ENCODE measurements at regions not wholly inside any gene's neighbourhood (a gene's known extent, or its start where the extent isn't known, plus 50 kb on each side); places are given as distances from the start of the nearest gene placed in this dataset.

DNA sequence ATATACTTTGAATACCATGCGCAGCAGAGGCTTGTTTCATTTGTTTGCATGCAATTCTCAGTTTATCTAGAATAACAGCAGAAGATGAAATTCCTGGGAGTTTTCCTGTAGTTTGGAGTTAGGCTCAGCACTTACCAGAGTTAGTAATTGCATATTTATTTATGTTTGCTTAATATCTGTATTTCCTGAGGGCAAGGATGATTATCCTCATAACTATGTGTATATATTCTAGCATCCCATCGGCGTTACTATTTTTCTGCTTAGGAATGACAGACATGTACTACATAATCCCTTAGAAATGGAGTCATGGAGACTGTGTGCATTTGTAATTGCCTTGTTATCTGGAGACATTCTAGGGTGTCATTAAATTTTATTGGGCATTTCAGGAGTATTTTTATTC, 1184.8 kb downstream of the DTWD2 start:
- DNase-seq (peak in 1 of 2 donors; percentile 22), FAIRE-seq (no peak)
- no peaks in the 10 kb centered on the region for H3K27me3 ChIP-seq (ENCODE audit: control insufficient read depth in 3 of 3, insufficient read depth in 3 of 3, low read length in 3 of 3)
- H3K27ac ChIP-seq (ENCODE audit: low read depth in 1 of 3, low read length in 2 of 3), result no peak overlapping the region
- no peak overlapping the region for H3K4me3 ChIP-seq (ENCODE audit: low read depth in 1 of 3, low read length in 3 of 3)
- no peaks in the 10 kb centered on the region for H3K9me3 ChIP-seq (ENCODE audit: control insufficient read depth in 2 of 2, insufficient read depth in 1 of 2, low read depth in 1 of 2, low read length in 1 of 2)
- no peaks in the 10 kb centered on the region for H3K4me1 ChIP-seq (ENCODE audit: control insufficient read depth in 3 of 3, insufficient read depth in 2 of 3, low read depth in 1 of 3, low read length in 2 of 3)
- H3K36me3 ChIP-seq (ENCODE audit: control insufficient read depth in 3 of 3, insufficient read depth in 2 of 3, low read depth in 1 of 3, low read length in 3 of 3), result no peaks in the 10 kb centered on the region
- 57 to 68% (median 60%) methylated on average over 3 of the region's 3 CpGs for WGBS, 3 donors

- H3K27me3 ChIP-seq (ENCODE audit: control insufficient read depth in 3 of 3, insufficient read depth in 3 of 3, low read length in 3 of 3), result no peaks in the 10 kb centered on the region
- FAIRE-seq (no peak), DNase-seq (no peak)
- H3K4me1 ChIP-seq (ENCODE audit: control insufficient read depth in 3 of 3, insufficient read depth in 2 of 3, low read depth in 1 of 3, low read length in 2 of 3), result no peaks in the 10 kb centered on the region
- no peak overlapping the region for H3K27ac ChIP-seq (ENCODE audit: low read depth in 1 of 3, low read length in 2 of 3)
- H3K9me3 ChIP-seq (ENCODE audit: control insufficient read depth in 2 of 2, insufficient read depth in 1 of 2, low read depth in 1 of 2, low read length in 1 of 2), result no peaks in the 10 kb centered on the region
- H3K36me3 ChIP-seq (ENCODE audit: control insufficient read depth in 3 of 3, insufficient read depth in 2 of 3, low read depth in 1 of 3, low read length in 3 of 3), result no peaks in the 10 kb centered on the region
- WGBS, 3 donors, result 86 to 94% (median 87%) methylated on average over 4 of the region's 4 CpGs
- no peak overlapping the region for H3K4me3 ChIP-seq (ENCODE audit: low read depth in 1 of 3, low read length in 3 of 3)
These were observed 1186.8 kb downstream of the DTWD2 start for GRCh38 chr5:117801583-117801982.

DNA sequence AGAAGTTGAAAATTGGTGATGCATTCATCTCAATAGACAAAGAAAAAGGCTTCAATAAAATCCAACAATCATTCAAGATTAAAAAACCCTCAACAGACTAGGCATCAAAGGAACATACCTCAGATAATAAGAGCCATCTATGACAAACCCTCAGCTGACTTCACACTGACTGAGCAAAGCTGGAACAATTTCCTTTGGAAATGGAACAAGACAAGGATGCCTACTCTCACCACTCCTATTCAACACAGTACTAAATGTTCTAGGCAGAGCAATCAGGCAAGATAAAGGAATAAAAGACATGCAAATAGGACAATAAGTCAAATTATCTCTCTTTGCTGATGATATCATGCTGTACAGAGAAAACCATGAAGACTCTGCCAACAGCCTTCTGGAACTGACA, 1188.1 kb downstream of the DTWD2 start:
- H3K4me3 ChIP-seq (ENCODE audit: low read depth in 1 of 3, low read length in 3 of 3), result no peak overlapping the region
- DNase-seq (peak in 1 of 2 donors; percentile 21), FAIRE-seq (no peak)
- no peaks in the 10 kb centered on the region for H3K9me3 ChIP-seq (ENCODE audit: control insufficient read depth in 2 of 2, insufficient read depth in 1 of 2, low read depth in 1 of 2, low read length in 1 of 2)
- H3K27ac ChIP-seq (ENCODE audit: low read depth in 1 of 3, low read length in 2 of 3), result no peak overlapping the region
- H3K36me3 ChIP-seq (ENCODE audit: control insufficient read depth in 3 of 3, insufficient read depth in 2 of 3, low read depth in 1 of 3, low read length in 3 of 3), result no peaks in the 10 kb centered on the region
- H3K4me1 ChIP-seq (ENCODE audit: control insufficient read depth in 3 of 3, insufficient read depth in 2 of 3, low read depth in 1 of 3, low read length in 2 of 3), result no peaks in the 10 kb centered on the region
- H3K27me3 ChIP-seq (ENCODE audit: control insufficient read depth in 3 of 3, insufficient read depth in 3 of 3, low read length in 3 of 3), result no peaks in the 10 kb centered on the region

- no peak overlapping the region for H3K4me3 ChIP-seq (ENCODE audit: low read depth in 1 of 3, low read length in 3 of 3)
These were observed 1193.5 kb downstream of the DTWD2 start for GRCh38 chr5:117794847-117795246.

GRCh38 chr5:117793963-117794362, 1194.4 kb downstream of the DTWD2 start:
- no peaks in the 10 kb centered on the region for H3K9me3 ChIP-seq (ENCODE audit: control insufficient read depth in 2 of 2, insufficient read depth in 1 of 2, low read depth in 1 of 2, low read length in 1 of 2)
- whole genome bisulfite sequencing, 3 donors, result 60 to 77% (median 72%) methylated on average over 5 of the region's 5 CpGs
- H3K36me3 ChIP-seq (ENCODE audit: control insufficient read depth in 3 of 3, insufficient read depth in 2 of 3, low read depth in 1 of 3, low read length in 3 of 3), result no peaks in the 10 kb centered on the region
- no peak for DNase-seq
- H3K27ac ChIP-seq (ENCODE audit: low read depth in 1 of 3, low read length in 2 of 3), result no peak overlapping the region
- peaks cover 0 to 6% (median 0%) of the 10 kb centered on the region in 3 donors for H3K4me1 ChIP-seq (ENCODE audit: control insufficient read depth in 3 of 3, insufficient read depth in 2 of 3, low read depth in 1 of 3, low read length in 2 of 3)
- no peaks in the 10 kb centered on the region for H3K27me3 ChIP-seq (ENCODE audit: control insufficient read depth in 3 of 3, insufficient read depth in 3 of 3, low read length in 3 of 3)
- H3K4me3 ChIP-seq (ENCODE audit: low read depth in 1 of 3, low read length in 3 of 3), result no peak overlapping the region
- no peak for FAIRE-seq

More at GRCh38 chr5:117794847-117795246, 1193.5 kb downstream of the DTWD2 start:
- H3K9me3 ChIP-seq (ENCODE audit: control insufficient read depth in 2 of 2, insufficient read depth in 1 of 2, low read depth in 1 of 2, low read length in 1 of 2), result no peaks in the 10 kb centered on the region
- WGBS, 3 donors, result 78 to 90% (median 88%) methylated on average over 3 of the region's 3 CpGs
- DNase-seq (no peak), FAIRE-seq (no peak)
- no peaks in the 10 kb centered on the region for H3K27me3 ChIP-seq (ENCODE audit: control insufficient read depth in 3 of 3, insufficient read depth in 3 of 3, low read length in 3 of 3)
- H3K36me3 ChIP-seq (ENCODE audit: control insufficient read depth in 3 of 3, insufficient read depth in 2 of 3, low read depth in 1 of 3, low read length in 3 of 3), result no peaks in the 10 kb centered on the region
- no peak overlapping the region for H3K27ac ChIP-seq (ENCODE audit: low read depth in 1 of 3, low read length in 2 of 3)
- H3K4me1 ChIP-seq (ENCODE audit: control insufficient read depth in 3 of 3, insufficient read depth in 2 of 3, low read depth in 1 of 3, low read length in 2 of 3), result peaks cover 0 to 6% (median 0%) of the 10 kb centered on the region in 3 donors

- H3K36me3 ChIP-seq (ENCODE audit: control insufficient read depth in 3 of 3, insufficient read depth in 2 of 3, low read depth in 1 of 3, low read length in 3 of 3), result no peaks in the 10 kb centered on the region
- peaks cover 0 to 6% (median 0%) of the 10 kb centered on the region in 3 donors for H3K4me1 ChIP-seq (ENCODE audit: control insufficient read depth in 3 of 3, insufficient read depth in 2 of 3, low read depth in 1 of 3, low read length in 2 of 3)
- WGBS, 3 donors, result 62 to 68% (median 64%) methylated on average over 1 of the region's 1 CpG
- no peak overlapping the region for H3K27ac ChIP-seq (ENCODE audit: low read depth in 1 of 3, low read length in 2 of 3)
- DNase-seq (peak in 1 of 2 donors; percentile 57), FAIRE-seq (no peak)
- H3K9me3 ChIP-seq (ENCODE audit: control insufficient read depth in 2 of 2, insufficient read depth in 1 of 2, low read depth in 1 of 2, low read length in 1 of 2), result no peaks in the 10 kb centered on the region
- no peak overlapping the region for H3K4me3 ChIP-seq (ENCODE audit: low read depth in 1 of 3, low read length in 3 of 3)
- no peaks in the 10 kb centered on the region for H3K27me3 ChIP-seq (ENCODE audit: control insufficient read depth in 3 of 3, insufficient read depth in 3 of 3, low read length in 3 of 3)
These were observed 1195.9 kb downstream of the DTWD2 start for GRCh38 chr5:117792476-117792875.

DNA sequence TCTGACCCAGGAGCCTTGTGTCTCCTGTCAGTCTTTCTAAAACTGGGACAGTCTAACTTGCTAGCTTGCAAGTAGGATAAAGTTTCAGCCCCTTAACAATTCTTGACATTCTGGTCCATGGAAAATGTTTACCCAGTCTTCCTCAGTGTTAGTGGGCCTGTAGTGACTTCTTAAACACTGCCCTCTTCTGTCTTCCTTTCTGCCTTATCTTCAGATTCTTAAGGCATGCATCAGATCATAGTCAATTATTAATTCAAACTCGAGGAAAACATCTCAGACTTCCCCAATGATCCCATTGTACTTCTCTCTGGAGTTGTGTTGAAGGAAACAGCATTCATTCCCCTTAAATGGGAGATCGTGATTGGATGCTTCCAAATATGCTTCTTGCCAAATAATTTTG, 1199.8 kb downstream of the DTWD2 start:
- FAIRE-seq (no peak), DNase-seq (peak in 1 of 2 donors; percentile 41)
- Histone ChIP-seq H3K36me3 (ENCODE audit: control insufficient read depth in 3 of 3, insufficient read depth in 2 of 3, low read depth in 1 of 3, low read length in 3 of 3) (no peaks in the 10 kb centered on the region), H3K27ac (ENCODE audit: low read depth in 1 of 3, low read length in 2 of 3) (no peak overlapping the region), H3K9me3 (ENCODE audit: control insufficient read depth in 2 of 2, insufficient read depth in 1 of 2, low read depth in 1 of 2, low read length in 1 of 2) (no peaks in the 10 kb centered on the region), H3K4me3 (ENCODE audit: low read depth in 1 of 3, low read length in 3 of 3) (no peak overlapping the region), H3K4me1 (ENCODE audit: control insufficient read depth in 3 of 3, insufficient read depth in 2 of 3, low read depth in 1 of 3, low read length in 2 of 3) (peaks cover 0 to 6% (median 0%) of the 10 kb centered on the region in 3 donors), H3K27me3 (ENCODE audit: control insufficient read depth in 3 of 3, insufficient read depth in 3 of 3, low read length in 3 of 3) (no peaks in the 10 kb centered on the region)
- 18 to 37% (median 26%) methylated on average over 2 of the region's 2 CpGs for WGBS, 3 donors

DNA sequence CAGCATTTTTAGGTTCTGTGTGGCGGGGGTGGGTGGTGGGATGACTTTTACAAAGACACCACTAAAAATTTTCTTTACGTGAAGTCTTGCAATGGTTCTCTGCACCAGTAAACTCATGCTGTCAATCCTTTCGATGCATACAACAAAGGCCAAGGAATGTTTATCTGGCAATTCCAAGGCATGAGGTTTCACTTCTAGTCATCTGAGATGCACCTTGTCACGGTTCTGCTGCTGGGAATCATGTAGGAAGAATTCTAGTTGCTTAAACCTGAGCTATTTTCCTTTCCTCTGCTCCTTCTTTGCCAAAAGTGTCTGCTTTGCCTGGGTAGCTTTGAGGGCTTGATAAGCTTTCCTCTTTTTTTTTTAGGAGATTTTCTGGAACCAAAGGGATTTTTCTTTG, 1204.5 kb upstream of the SEMA6A start:
- no peaks in the 10 kb centered on the region for H3K27me3 ChIP-seq (ENCODE audit: control insufficient read depth in 3 of 3, insufficient read depth in 3 of 3, low read length in 3 of 3)
- no peak overlapping the region for H3K4me3 ChIP-seq (ENCODE audit: low read depth in 1 of 3, low read length in 3 of 3)
- no peaks in the 10 kb centered on the region for H3K36me3 ChIP-seq (ENCODE audit: control insufficient read depth in 3 of 3, insufficient read depth in 2 of 3, low read depth in 1 of 3, low read length in 3 of 3)
- no peaks in the 10 kb centered on the region for H3K9me3 ChIP-seq (ENCODE audit: control insufficient read depth in 2 of 2, insufficient read depth in 1 of 2, low read depth in 1 of 2, low read length in 1 of 2)
- WGBS, 3 donors, result 67 to 81% (median 75%) methylated on average over 4 of the region's 4 CpGs
- no peak overlapping the region for H3K27ac ChIP-seq (ENCODE audit: low read depth in 1 of 3, low read length in 2 of 3)
- DNase-seq (no peak), FAIRE-seq (no peak)
- H3K4me1 ChIP-seq (ENCODE audit: control insufficient read depth in 3 of 3, insufficient read depth in 2 of 3, low read depth in 1 of 3, low read length in 2 of 3), result no peaks in the 10 kb centered on the region

- DNase-seq (no peak), FAIRE-seq (no peak)
- H3K27me3 ChIP-seq (ENCODE audit: control insufficient read depth in 3 of 3, insufficient read depth in 3 of 3, low read length in 3 of 3), result no peaks in the 10 kb centered on the region
- H3K27ac ChIP-seq (ENCODE audit: low read depth in 1 of 3, low read length in 2 of 3), result no peak overlapping the region
- no peaks in the 10 kb centered on the region for H3K9me3 ChIP-seq (ENCODE audit: control insufficient read depth in 2 of 2, insufficient read depth in 1 of 2, low read depth in 1 of 2, low read length in 1 of 2)
- H3K4me1 ChIP-seq (ENCODE audit: control insufficient read depth in 3 of 3, insufficient read depth in 2 of 3, low read depth in 1 of 3, low read length in 2 of 3), result no peaks in the 10 kb centered on the region
- H3K4me3 ChIP-seq (ENCODE audit: low read depth in 1 of 3, low read length in 3 of 3), result no peak overlapping the region
- H3K36me3 ChIP-seq (ENCODE audit: control insufficient read depth in 3 of 3, insufficient read depth in 2 of 3, low read depth in 1 of 3, low read length in 3 of 3), result no peaks in the 10 kb centered on the region
- 64 to 82% (median 74%) methylated on average over 3 of the region's 3 CpGs for WGBS, 3 donors
These were observed 1202.4 kb upstream of the SEMA6A start for GRCh38 chr5:117776977-117777376.
